HG03442 (cell line): ENCODE measurements at regions not wholly inside any gene's neighbourhood (a gene's known extent, or its start where the extent isn't known, plus 50 kb on each side); places are given as distances from the start of the nearest gene placed in this dataset.

Experiments
- ATAC-seq: cut with Tn5 transposase; IDR thresholded peaks from one replicate; pipeline ENCODE4 v1.9.1; 2021; ENCODE audit warnings: mild to moderate bottlenecking, moderate library complexity; ENCODE audit not compliant: unreplicated experiment

DNA sequence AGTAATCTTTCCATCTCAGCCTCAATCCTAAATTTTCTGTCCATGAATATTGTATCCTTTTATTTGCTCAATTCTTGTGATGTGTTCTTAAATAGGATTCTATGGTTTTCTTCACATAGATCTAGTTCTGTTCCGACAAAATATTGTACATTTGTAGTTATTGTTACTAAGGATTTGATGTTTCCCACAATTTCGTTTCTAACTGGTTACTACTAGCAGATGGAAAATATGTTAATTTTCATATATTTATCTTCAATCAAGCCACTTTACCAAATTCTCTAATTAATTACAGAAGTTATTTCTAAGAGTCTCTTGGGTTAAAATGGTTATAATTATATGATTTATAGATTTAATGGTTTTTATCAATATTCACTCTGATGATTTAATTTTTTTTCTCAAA lies 60.3 kb downstream of the SEC61B start:
- no peak for ATAC-seq

DNA sequence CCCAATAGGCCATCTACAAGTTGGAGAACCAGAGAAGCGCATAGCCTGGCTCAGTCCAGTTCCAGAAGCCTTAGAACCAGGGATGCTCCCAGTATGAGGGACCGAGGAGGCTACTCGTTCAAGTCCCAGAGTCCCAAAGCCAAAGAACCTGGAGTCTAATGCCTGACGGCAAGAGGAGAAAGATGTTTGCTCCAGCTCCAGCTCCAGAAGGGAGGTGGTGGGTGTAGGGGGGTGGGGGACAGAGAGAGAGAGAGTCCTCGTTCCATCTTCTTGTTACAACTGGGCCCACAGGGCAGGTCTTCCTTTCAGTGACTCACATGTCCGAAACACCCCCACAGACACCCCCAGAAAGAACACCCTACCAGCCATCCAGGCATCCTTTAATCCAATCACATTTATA lies 63.9 kb downstream of the SEC61B start:
- no peak for ATAC-seq

DNA sequence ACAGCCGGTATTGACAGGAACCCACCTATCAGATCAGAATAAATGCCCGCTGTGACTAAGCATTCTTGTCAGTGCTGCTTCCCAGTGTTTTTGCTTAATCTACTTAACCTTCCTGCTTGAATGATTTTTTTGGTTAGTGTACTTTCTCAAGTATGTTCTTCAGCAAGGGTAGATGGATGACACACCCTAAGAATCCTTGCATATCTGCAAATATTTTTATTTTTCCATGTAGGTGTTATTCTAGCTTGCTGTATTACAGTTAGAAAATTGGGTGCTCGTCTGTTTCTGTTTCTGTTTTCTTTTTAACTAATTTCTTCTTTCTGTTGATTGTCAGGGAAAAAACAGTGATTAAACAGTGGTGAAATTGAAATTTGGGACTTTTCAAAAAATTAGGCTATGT lies 64.5 kb downstream of the SEC61B start:
- no peak for ATAC-seq

DNA sequence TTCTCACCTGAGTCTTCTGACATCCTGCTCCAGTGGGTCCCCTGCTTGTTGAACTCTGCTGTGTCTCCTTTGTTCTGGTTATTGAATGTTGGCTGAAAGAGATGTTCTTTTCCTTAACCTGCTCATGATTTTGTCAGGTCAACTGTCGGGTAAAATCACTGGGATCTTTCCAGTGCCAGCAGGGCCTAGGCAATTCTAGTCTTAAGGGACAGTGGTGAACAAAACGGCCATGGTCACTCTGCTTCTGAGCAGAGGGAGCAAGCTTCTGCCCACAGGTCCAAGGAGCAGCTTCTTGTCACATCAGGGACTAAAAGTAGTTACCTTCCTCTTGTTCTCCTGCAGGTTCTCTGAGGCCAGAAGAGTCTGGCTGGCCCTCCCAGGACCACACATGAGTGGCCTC lies 65.6 kb downstream of the SEC61B start:
- ATAC-seq, result no peak

DNA sequence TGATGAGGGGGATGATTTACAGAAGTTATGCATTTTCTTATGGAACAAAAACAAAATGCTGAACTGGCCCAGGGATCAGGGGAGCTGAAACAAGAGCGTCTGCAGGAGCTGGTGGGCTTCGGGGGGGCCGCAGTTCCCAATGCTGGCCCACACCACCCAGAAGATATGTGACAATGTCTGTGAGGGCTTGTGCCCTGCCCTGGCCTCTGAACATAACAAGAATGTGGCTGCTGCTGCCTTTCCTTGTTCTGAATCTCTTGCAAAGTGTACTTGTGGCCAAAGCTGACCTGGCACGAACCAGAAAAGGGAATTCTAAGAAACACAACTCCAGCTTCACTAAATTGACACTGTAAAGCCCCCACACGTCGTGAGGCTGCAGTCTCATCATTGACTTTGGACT lies 66.7 kb downstream of the SEC61B start:
- no peak for ATAC-seq

DNA sequence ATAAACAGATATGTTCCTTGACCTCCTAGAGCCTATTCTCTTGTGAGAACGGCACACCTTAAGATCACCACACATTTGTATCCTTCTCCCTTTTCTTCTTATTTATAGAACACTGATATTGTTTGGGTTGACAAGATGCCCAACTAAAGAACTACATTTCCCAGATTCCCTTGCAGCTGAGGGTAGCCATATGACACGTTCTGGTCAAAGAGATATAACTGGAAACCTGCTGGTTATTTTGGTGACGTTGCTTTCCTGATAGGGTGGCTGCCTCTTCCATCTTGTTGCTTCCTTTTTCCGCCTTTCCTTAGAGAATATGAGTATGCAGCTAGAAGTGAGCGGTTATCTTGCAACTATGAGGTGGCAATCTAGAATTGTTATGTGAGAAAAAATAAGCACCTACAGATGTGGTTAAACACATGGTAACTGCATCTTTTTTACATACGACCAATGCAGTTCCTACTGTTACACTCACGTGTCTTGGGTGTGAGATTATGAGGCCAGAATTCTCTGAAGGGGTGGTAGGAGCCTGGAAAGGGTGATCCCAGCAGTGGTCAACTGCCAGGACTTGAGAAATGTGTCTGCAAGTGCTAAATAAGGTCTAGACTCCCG lies 72.9 kb downstream of the SEC61B start:
- ATAC-seq, result no peak

DNA sequence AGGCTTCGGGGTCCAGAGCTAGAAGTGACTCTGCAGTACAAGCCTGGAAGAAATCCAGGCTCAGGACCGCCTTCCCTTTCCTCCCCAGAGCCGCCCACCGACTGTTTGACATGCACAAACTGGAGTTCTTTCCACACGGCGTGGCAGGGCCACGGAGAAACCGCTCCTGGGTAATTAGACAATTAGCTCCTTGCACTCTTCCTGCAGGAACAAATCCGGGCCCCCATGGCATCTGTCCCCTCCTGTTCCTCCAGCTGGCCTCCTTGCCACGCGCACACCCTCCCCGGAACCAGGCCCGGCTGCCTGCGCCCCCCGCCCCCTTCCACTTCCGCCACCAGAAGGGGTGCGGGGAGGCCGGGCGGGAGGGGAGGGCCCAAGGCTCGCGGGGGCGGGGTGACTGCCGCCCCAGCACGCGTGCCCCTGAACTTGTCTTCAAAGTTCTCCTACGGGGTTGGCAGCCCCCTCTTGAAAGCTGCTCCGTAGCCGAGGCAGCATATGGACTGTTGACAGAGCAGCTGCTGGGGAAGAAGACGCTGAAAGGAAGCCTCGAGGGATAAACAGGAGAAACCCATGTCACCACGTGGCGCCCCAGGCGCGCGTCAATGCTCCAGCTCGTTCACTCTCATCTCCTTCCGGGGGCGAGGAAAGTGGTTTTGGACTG lies 74.3 kb downstream of the SEC61B start:
- no peak for ATAC-seq

DNA sequence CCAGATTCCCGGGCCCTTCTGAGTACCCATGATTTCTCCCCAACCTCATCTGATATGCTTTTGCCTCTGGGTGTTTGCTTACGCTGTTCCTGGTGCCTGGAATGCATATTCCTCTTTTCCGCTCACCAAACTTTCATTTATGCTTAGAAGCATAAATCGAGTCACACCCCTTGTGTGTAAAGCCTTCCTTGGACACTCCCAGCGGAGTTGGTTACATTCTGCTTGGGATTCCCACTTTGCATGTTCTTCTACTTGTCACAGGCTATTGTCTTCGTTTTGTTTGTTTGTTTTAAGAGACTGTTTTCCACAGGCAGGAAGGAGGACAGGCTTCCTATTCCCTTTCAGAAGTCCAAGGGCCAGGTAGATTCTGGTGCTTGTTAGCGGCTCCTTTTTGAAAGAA lies 76.5 kb downstream of the SEC61B start:
- no peak for ATAC-seq

DNA sequence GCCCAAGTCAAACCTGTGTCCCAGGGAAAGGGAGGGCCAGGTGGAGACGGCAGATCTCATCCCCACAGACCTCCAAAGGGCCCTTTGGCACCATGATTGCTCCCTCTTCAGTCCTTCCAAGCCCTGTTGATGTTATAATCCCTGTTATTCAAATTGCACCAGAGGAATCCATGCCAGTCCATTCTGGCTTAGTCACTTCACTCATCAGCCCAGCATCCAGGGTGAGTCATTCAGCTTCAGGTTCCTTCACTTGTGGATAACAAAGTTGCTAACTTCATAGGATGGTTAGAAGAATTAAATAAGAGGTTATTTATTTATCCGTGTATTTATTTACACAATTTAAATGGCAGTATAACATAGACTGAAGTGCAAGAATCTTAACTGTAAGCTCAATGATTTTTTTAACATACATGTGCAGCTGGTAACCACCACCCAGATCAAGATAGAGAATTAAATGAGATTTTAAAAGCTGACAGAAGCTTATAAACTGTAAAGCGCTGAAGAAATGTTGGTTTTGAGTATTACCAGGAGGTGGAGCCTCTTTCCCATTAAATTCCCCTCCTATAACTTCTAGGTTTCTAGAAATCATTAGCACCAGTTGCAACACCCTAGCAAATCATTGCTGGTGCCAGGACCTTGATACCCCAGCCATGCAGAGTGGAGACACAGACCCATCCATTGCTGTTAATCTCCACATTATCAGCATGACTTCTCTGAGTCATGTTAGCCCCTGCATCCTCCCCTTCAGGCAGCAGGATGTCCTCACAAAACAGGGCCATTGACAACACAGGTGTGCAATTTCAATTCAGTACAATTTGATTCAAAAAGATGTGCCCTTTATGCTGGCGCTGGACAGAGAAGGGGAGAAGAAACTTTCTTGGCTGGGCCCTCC lies 77.4 kb downstream of the SEC61B start:
- no peak for ATAC-seq

DNA sequence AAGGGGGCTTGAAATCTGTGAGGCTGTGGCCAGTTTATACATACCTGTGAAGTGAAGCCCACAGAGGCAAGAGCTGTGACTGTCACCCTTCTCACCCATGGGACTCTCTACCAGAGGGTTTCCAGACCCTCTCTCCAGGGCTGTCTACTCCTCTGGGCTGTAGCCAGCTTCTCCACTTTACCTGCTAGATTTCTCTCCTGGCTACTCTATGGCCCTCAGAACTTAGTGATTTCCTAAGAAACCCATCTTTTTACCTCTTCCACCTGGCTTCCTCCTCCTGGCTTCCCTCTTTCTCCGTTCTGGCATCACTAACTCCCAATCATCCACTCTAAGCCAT lies 78.0 kb downstream of the SEC61B start:
- no peak for ATAC-seq

DNA sequence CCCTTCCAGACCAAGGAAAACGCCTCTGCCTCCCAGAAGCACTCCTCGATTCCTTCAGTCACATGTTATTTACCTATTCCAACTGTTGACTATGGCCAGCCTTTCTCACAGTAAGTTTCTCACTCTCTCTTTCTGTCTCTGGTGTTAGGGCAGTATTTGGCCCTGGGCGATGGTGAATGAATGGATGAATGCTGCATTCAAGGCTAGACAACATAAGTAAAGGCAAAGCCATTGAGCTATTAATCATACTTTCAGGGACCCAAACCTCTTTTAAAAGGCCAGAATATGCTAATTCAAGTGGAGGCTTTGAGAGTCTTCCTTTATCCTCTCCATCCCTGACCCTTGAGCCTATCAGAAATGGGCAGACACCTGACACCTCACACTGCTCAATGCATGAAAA lies 78.5 kb downstream of the SEC61B start:
- no peak for ATAC-seq

DNA sequence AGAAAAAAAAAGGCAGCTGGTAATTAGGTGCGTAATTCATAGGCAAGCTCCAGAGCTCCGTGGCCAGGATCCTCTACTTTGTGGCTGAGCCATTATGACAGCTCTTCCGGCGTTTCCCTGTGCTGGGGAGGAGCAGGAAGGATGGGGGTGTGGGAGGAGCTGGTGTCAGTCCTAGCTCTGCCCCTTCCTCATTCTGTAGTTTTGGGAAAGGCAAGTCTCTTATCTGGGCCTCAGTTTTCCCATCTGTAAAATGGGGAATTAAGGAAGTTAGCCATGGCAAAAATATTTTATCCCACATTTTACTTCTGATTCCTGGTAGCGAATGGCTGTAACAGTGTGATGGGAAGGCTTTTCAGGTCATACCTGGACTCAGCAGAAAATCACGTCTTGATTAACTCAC lies 81.1 kb downstream of the SEC61B start:
- ATAC-seq, result no peak

DNA sequence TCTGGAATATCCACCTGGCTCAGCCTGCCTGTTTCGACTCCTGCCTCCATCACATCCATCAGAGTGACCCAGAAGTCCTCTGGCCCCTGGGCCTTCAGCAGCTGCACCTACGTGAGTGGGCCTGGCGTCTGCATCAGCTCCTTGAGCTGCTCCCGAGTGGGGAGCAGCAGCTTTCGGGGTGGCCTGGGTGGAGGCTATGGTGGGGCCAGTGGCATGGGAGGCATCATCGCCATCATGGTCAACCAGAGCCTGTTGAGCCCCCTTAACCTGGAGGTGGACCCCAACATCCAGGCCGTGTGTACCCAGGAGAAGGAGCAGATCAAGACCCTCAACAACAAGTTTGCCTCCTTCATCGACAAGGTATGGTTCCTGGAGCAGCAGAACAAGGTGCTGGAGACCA lies 83.0 kb downstream of the SEC61B start:
- ATAC-seq, result no peak

DNA sequence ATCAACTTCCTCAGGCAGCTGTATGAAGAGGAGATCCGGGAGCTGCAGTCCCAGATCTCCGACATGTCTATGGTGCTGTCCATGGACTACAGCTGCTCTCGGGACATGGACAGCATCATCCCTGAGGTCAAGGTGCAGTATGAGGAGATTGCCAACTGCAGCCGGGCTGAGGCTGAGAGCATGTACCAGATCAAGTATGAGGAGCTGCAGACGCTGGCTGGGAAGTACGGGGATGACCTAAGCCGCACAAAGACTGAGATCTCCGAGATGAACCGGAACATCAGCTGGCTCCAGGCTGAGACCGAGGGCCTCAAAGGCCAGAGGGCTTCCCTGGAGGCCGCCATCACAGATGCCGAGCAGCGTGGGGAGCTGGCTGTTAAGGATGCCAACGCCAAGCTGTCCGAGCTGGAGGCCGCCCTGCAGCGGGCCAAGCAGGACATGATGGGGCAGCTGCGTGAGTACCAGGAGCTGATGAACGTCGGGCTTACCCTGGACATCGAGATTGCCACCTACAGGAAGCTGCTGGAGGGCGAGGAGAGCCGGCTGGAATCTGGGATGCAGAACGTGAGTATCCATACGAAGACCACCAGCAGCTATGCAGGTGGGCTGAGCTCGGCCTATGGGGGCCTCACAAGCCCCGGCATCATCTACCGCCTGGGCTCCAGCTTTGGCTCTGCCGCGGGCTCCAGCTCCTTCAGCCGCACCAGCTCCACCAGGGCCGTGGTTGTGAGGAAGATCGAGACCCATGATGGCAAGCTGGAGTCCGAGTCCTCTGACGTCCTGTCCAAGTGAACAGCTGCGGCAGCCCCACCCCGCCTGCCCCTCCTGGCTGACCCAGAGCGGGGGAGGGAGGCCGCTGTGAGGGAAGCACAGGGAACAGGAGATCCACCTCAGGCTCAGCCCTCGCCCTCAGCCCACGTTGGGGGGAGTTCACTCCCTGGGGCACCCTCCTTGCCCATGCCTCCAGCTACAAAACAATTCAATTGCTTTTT lies 84.0 kb downstream of the SEC61B start:
- no peak for ATAC-seq

DNA sequence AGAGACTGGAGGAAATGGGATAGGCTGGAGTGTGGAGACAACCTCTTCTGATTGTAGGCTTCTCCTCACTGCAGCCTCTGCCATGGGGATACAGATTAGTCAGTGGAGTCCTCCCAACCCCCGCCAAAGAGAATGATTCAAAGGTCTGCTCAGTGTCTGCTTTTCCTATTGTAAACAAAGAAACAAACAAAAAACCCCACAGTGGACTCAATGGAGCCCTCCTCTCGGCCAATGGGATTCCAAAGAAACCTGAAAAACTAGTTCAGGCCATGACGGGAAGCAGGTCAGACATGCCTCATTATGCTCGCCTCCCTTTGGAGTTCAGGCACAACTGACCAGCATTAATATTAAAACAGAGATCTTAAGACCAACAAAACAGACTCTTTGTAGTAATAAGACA lies 85.8 kb downstream of the SEC61B start:
- no peak for ATAC-seq

DNA sequence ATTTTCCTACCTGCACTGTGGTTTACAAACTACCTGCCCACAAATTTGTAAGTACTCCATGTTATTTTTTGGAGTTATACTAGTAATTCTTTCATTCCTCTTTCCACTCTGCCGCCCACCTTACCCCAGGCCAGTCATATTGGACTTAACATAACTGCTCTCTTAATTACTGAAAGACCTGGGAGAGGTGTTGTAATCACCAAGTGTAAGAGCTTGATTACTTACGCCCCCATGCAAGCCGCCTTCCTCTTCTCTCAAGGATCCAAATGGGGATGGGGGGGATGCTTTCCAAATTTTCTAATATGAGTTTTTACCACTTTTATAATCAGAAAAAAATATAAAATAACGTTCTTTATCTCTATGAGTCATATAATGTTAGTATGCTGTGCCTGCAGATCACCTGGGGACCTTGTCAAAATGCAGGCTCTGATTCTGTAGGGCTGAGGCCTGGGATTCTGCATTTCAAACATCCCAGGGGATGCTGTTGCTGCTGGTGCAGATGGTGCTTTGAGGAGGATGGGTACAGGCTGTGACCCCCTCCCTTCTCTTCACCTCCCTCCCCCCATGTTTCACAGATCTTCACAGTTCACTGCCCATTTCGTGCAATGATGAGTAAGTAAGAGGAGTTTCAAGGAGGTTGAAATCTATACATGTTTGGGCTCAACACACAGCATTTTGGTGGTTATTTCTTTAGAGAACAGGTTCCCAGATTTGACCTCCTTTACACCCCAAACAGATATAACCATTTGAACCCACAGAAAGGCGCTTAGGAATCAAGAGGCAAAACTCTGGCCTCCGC lies 87.3 kb downstream of the SEC61B start:
- no peak for ATAC-seq

DNA sequence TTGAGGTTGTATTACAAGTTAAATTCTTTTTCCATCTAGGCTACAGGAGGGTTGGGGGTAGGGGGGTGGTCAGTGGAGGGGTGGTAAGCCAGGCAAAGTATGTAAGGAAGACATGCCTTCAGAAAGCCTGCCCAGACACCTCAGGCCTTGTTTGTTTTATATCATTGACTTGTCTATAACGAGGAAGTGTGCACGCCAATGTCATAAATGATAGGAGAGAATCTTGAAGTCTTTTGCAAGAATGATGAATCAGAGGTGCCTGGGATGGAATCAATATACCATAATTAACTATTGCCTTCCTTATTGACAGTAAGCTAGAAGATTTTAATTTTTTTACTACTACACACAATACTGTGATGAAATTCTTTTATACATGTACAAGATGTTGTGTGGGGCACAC lies 90.7 kb downstream of the SEC61B start:
- no peak for ATAC-seq

DNA sequence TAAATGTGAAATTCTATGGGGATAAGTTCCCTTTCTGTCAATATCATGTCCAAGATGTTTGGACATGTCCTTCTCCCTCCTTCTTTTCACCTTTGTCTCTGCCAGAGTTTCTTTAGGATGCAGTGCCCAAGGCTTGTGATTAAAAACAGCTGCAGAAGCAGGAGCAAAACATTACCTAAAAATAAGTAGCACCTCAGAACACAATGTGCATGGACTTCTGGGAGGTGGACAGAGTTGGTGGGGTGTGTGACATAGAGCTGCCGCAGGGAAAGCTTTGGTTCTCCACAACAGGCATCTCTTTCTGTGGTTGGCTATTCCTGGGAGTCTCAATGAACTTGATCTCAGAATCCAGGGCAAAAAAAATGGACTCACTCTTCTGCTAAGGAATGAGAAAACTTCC lies 97.0 kb downstream of the SEC61B start:
- no peak for ATAC-seq

DNA sequence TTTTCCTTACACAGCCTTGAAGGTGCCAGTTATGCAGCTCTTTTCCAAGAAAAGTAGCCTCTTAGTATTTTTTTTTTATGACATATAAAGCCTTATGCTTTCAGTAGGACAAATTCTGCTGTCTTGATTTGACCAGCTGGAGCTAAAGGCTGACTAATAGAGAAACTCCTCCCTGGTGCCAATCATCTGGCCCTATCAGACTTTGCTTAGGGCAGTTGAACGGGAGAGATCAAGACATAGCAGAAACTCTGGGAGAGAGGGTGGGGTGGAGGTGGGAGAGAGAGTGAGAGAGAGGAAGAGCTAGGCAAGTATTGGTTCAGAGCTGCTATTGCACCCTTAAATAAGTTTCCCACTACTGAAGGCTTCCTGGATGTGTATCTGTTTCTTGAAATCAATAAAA lies 100.2 kb downstream of the SEC61B start:
- ATAC-seq, result no peak
